ENCODE measurements at regions not wholly inside any gene's neighbourhood (a gene's known extent, or its start where the extent isn't known, plus 50 kb on each side); places are given as distances from the start of the nearest gene placed in this dataset.

DNA sequence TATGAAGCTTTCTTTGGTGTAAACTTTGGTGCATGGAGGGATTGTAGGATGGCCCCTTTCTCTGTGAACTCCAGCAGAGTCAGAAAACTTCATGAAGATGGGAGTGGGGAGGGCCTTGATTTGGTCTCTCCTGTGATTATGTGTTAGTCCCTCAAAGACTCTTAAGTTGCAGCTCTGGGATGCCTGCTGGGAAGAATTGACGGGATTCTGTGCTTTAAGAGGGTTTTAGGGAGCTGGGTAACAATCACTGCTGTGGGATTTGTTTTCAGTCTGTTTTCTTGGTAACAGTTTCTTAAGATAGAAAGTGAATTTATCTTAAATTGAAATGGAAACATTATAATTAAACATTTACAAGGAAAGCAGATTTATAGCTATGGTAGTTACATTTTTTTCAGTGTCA is 378.1 kb downstream of the AACS start:
- TF ChIP-seq, protein P1, sequence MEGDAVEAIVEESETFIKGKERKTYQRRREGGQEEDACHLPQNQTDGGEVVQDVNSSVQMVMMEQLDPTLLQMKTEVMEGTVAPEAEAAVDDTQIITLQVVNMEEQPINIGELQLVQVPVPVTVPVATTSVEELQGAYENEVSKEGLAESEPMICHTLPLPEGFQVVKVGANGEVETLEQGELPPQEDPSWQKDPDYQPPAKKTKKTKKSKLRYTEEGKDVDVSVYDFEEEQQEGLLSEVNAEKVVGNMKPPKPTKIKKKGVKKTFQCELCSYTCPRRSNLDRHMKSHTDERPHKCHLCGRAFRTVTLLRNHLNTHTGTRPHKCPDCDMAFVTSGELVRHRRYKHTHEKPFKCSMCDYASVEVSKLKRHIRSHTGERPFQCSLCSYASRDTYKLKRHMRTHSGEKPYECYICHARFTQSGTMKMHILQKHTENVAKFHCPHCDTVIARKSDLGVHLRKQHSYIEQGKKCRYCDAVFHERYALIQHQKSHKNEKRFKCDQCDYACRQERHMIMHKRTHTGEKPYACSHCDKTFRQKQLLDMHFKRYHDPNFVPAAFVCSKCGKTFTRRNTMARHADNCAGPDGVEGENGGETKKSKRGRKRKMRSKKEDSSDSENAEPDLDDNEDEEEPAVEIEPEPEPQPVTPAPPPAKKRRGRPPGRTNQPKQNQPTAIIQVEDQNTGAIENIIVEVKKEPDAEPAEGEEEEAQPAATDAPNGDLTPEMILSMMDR (conservative IDR thresholded peaks at IDR 0.05) = no peak
- TF ChIP-seq ZFX (IDR thresholded peaks at IDR 0.05) = no peak
